Activated B cell treated with CpG ODN at 0.5 μM for 24 hours (primary cell): ENCODE measurements at regions not wholly inside any gene's neighbourhood (a gene's known extent, or its start where the extent isn't known, plus 50 kb on each side); places are given as distances from the start of the nearest gene placed in this dataset.

Experiments
- ATAC-seq: fragments of 200-7000 bp; cut with Tn5 transposase; one replicate; pipeline ENCODE4 v1.10.0; 2021; ENCODE audit warnings: low read depth, mild to moderate bottlenecking, moderate library complexity
- CTCF ChIA-PET: fragments of 350-600 bp; sonication (Branson Sonifier 250); formaldehyde crosslinking; loops from one replicate; lab custom pipeline; 2021; ENCODE audit warnings: antibody characterized with exemption; lab: Charles Lee
- POLR2A ChIA-PET: fragments of 350-600 bp; sonication (Branson Sonifier 250); formaldehyde crosslinking; loops from one replicate; lab custom pipeline; 2021; ENCODE audit warnings: antibody characterized with exemption; lab: Charles Lee
- DNase-seq: peaks from one replicate; pipeline ENCODE4 v3.0.0; 2022
- H3K27ac Mint-ChIP-seq: one replicate; pipeline ENCODE4 v1.8.0; 2020; ENCODE audit warnings: mixed read lengths
- H3K27me3 Mint-ChIP-seq: one replicate; pipeline ENCODE4 v1.8.0; 2021; ENCODE audit warnings: mixed read lengths
- H3K36me3 Mint-ChIP-seq: one replicate; pipeline ENCODE4 v1.8.0; 2021; ENCODE audit warnings: low read depth, mixed read lengths
- H3K4me1 Mint-ChIP-seq: one replicate; pipeline ENCODE4 v1.8.0; 2021; ENCODE audit warnings: mixed read lengths
- H3K4me3 Mint-ChIP-seq: one replicate; pipeline ENCODE4 v1.8.0; 2020; ENCODE audit warnings: mild to moderate bottlenecking, mixed read lengths
- H3K9me3 Mint-ChIP-seq: one replicate; pipeline ENCODE4 v1.8.0; 2020; ENCODE audit warnings: mixed read lengths
- CTCF ChIP-seq: fragments of 200-600 bp; IDR thresholded peaks from one replicate; pipeline ENCODE4 v1.8.0; 2022; ENCODE audit warnings: antibody characterized with exemption, mild to moderate bottlenecking
- intact Hi-C: fragments of 100-400 bp; cut with micrococcal nuclease; formaldehyde crosslinking; loops from one replicate; pipeline ENCODE4 v1.15.1; 2024

GRCh38 chr10:105406488-105406887 lies 765.4 kb downstream of the SORCS3 start:
- POLR2A ChIA-PET: no interaction called here
- ATAC-seq (no peak), DNase-seq (no peak)
- no peaks in the 10 kb centered on the region for H3K27me3 Mint-ChIP-seq
- H3K36me3 Mint-ChIP-seq: no peaks in the 10 kb centered on the region
- H3K4me3 Mint-ChIP-seq: no peak overlapping the region
- TF ChIP-seq CTCF: no peak
- intact Hi-C loops: no loop called here
- peaks cover 6% of the 10 kb centered on the region for H3K9me3 Mint-ChIP-seq
- no peaks in the 10 kb centered on the region for H3K4me1 Mint-ChIP-seq
- CTCF ChIA-PET: no interaction called here
- no peak overlapping the region for H3K27ac Mint-ChIP-seq

- no peaks in the 10 kb centered on the region for H3K4me1 Mint-ChIP-seq
- POLR2A ChIA-PET: no interaction called here
- CTCF ChIA-PET: no interaction called here
- no peak overlapping the region for H3K4me3 Mint-ChIP-seq
- intact Hi-C loops: no loop called here
- no peak for ATAC-seq
- TF ChIP-seq CTCF: no peak
- DNase-seq: no peak
- no peak overlapping the region for H3K27ac Mint-ChIP-seq
- H3K27me3 Mint-ChIP-seq: no peaks in the 10 kb centered on the region
- no peaks in the 10 kb centered on the region for H3K36me3 Mint-ChIP-seq
- H3K9me3 Mint-ChIP-seq: peaks cover 6% of the 10 kb centered on the region
These were observed 757.1 kb downstream of the SORCS3 start for GRCh38 chr10:105398202-105398601.

GRCh38 chr10:105391670-105392351 lies 750.7 kb downstream of the SORCS3 start:
- Mint-ChIP-seq H3K9me3 (peaks cover 2% of the 10 kb centered on the region), H3K4me3 (no peak overlapping the region), H3K36me3 (no peaks in the 10 kb centered on the region), H3K4me1 (no peaks in the 10 kb centered on the region), H3K27ac (no peak overlapping the region), H3K27me3 (no peaks in the 10 kb centered on the region)
- DNase-seq (no peak), ATAC-seq (no peak)
- TF ChIP-seq CTCF: no peak
- POLR2A ChIA-PET: no interaction called here
- CTCF ChIA-PET: no interaction called here
- intact Hi-C loops: no loop called here

GRCh38 chr10:105387971-105388370 lies 746.9 kb downstream of the SORCS3 start:
- Mint-ChIP-seq H3K27ac (no peak overlapping the region), H3K4me3 (no peak overlapping the region), H3K4me1 (no peaks in the 10 kb centered on the region), H3K27me3 (no peaks in the 10 kb centered on the region), H3K36me3 (no peaks in the 10 kb centered on the region), H3K9me3 (peaks cover 2% of the 10 kb centered on the region)
- intact Hi-C loops: no loop called here
- DNase-seq: no peak
- ChIA-PET CTCF (no interaction called here), POLR2A (no interaction called here)
- no peak for ATAC-seq
- TF ChIP-seq CTCF: no peak

GRCh38 chr10:105383978-105384377 lies 742.9 kb downstream of the SORCS3 start:
- Mint-ChIP-seq H3K4me1 (no peaks in the 10 kb centered on the region), H3K36me3 (no peaks in the 10 kb centered on the region), H3K4me3 (no peak overlapping the region), H3K27ac (no peak overlapping the region), H3K9me3 (no peaks in the 10 kb centered on the region), H3K27me3 (no peaks in the 10 kb centered on the region)
- intact Hi-C loops: no loop called here
- DNase-seq (no peak), ATAC-seq (no peak)
- CTCF ChIA-PET: no interaction called here
- POLR2A ChIA-PET: no interaction called here
- no peak for TF ChIP-seq CTCF
